Ovary (tissue), 3 donors: ENCODE measurements at regions not wholly inside any gene's neighbourhood (a gene's known extent, or its start where the extent isn't known, plus 50 kb on each side); places are given as distances from the start of the nearest gene placed in this dataset.

ENCODE experiments used
- CTCF ChIP-seq, 3 donors: fragments of 450-650 bp in 2 of 3; fragments of 200-600 bp in 1 of 3; IDR thresholded peaks; one replicate each; pipeline versions ENCODE4 v1.5.1 to v1.8.0; 2016 to 2022; ENCODE audit warnings: antibody characterized with exemption in 3 of 3, mild to moderate bottlenecking in 1 of 3
- POLR2A ChIP-seq: fragments of 450-650 bp; IDR thresholded peaks from one replicate; pipeline ENCODE4 v1.6.1; 2017; ENCODE audit warnings: antibody characterized with exemption, mild to moderate bottlenecking, moderate library complexity
- donor health status: DM: no; HTN: no; CAD: no.

- no peak for TF ChIP-seq CTCF (IDR thresholded peaks at IDR 0.05)
- no peak for TF ChIP-seq POLR2A
Measured at GRCh38 chr20:48405909-48406308, 421.9 kb downstream of the PREX1 start.
